ENCODE measurements at regions not wholly inside any gene's neighbourhood (a gene's known extent, or its start where the extent isn't known, plus 50 kb on each side); places are given as distances from the start of the nearest gene placed in this dataset.

DNA sequence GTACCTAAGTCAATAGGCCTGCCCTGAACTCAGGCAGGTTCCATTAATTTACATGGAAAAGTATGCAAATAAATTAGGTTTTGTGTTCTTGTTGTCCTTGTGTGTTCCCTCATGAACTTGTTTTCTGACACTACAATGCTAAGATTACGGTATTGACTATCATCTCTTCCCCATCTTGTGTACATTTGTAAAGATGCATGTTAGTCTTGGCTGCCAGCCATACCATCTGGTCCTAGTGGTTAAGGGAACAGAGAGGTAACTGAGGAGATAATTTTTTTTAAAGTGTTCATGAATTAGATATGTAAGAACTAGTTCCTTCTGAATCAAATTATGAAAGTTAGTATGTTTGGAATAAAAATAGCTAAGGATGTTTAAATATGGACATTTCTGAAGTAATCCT, 167.6 kb upstream of the ADAMTS5 start:
- no peak overlapping the region for H3K27ac ChIP-seq
- no peak for DNase-seq (ENCODE audit: low spot score)
- TF ChIP-seq, protein P1, sequence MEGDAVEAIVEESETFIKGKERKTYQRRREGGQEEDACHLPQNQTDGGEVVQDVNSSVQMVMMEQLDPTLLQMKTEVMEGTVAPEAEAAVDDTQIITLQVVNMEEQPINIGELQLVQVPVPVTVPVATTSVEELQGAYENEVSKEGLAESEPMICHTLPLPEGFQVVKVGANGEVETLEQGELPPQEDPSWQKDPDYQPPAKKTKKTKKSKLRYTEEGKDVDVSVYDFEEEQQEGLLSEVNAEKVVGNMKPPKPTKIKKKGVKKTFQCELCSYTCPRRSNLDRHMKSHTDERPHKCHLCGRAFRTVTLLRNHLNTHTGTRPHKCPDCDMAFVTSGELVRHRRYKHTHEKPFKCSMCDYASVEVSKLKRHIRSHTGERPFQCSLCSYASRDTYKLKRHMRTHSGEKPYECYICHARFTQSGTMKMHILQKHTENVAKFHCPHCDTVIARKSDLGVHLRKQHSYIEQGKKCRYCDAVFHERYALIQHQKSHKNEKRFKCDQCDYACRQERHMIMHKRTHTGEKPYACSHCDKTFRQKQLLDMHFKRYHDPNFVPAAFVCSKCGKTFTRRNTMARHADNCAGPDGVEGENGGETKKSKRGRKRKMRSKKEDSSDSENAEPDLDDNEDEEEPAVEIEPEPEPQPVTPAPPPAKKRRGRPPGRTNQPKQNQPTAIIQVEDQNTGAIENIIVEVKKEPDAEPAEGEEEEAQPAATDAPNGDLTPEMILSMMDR (IDR thresholded peaks at IDR 0.05): no peak
- H3K4me3 ChIP-seq: no peak overlapping the region

DNA sequence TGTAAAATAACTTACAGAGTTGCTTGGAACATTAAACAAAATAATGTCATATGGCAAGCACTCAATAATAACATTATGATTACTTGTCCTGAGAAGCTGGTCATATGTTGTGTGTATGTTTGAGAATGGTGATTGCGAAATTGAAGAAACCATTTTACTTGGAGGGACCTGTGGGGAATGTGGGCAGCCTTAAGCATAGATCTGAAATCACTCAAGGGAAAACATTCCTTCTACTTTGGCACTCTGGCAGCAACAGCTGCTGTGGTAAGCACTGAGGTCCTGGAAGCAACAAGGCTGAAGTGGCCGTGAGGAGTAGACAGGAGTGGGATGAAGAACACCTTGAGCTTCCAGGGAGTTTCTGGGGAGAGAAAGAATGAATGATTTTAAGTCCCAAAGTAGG, 165.4 kb upstream of the ADAMTS5 start:
- no peak for DNase-seq (ENCODE audit: low spot score)
- TF ChIP-seq, protein P1 (IDR thresholded peaks at IDR 0.05): no peak
- H3K27ac ChIP-seq: no peak overlapping the region
- no peak overlapping the region for H3K4me3 ChIP-seq

DNA sequence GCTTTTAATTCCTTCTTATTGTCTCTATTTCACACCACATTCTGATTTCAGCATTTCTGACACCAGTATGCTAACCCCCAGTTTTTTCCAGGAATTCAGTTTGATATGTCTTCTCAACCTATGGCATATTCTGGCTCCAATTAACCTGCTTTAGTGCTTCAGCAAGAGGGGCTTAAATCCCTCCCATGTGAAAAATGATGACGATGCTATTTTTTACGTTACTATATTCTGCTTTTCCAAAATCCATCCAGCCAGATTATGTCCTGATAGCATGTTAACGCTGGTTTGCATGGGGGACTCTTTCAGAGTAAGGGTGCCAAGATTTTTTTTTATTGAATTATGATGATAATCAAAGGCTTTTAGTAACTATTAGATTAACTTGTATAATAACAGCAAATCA, 163.3 kb upstream of the ADAMTS5 start:
- TF ChIP-seq, protein P1 (IDR thresholded peaks at IDR 0.05): no peak
- H3K27ac ChIP-seq: no peak overlapping the region
- no peak for DNase-seq (ENCODE audit: low spot score)
- no peak overlapping the region for H3K4me3 ChIP-seq

DNA sequence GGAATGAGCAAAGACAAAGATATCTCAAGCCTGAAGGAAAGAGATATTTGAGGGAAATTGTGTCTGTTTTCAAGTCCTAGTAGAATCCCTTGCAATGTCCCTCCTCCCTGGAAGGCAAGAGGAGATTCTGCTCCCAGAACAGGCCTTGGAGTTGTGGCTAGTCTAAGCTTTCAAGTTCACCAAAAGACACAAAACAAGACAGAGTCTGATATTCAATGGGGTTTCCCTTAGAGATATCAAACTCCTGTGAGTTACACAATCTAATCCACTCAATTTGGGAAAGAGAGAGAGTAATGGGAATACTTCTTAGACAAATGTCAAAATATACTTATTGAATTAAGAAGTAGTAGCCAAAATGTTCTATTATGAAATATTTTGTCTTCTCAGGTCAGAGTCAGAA, 162.8 kb upstream of the ADAMTS5 start:
- TF ChIP-seq, protein P1 (IDR thresholded peaks at IDR 0.05): no peak
- Histone ChIP-seq H3K27ac (no peak overlapping the region), H3K4me3 (no peak overlapping the region)
- no peak for DNase-seq (ENCODE audit: low spot score)

DNA sequence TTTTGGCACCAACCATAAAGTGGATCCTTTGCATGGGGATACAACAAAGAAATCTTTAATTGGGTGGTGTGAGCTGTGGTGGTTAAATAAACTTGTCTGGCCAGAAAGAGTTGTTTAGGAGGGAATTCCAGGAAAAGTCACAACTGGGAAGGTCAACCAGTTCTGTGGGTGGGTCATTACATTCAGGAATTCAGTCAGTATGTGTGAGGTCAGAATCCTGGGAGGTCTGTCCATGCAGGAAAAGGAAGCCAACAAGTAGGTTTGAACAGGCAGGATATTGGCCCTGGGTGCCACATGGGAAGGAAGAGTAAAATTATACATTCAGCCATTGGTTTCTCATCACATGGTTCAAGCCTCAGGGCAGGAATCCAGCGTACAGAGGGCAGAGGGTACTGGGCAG, 162.3 kb upstream of the ADAMTS5 start:
- no peak overlapping the region for H3K27ac ChIP-seq
- TF ChIP-seq, protein P1 (IDR thresholded peaks at IDR 0.05): no peak

DNA sequence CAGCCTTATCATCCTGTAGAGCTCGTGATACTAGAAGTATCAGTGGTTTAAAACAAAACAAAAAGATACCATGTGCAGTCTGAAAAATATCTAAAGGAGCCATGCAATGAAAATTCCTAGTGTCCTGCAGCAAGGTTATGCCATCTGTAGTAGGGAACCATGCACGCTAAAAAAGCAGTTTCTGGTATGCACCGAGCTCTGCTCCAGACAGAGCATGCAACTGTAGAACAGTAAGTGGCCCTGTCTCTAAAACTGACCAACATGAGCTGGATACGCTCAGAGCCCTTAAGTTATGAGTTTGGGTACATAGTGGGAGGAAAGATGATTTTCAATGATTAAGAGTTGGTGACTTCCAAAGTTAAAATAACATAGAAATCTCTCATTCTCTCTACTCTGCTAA, 159.3 kb upstream of the ADAMTS5 start:
- TF ChIP-seq, protein P1 (IDR thresholded peaks at IDR 0.05): no peak
- no peak for DNase-seq (ENCODE audit: low spot score)
- no peak overlapping the region for H3K4me3 ChIP-seq
- no peak overlapping the region for H3K27ac ChIP-seq

More for the DNA sequence above, 162.3 kb upstream of the ADAMTS5 start:
- DNase-seq (ENCODE audit: low spot score): no peak
- H3K4me3 ChIP-seq: no peak overlapping the region

DNA sequence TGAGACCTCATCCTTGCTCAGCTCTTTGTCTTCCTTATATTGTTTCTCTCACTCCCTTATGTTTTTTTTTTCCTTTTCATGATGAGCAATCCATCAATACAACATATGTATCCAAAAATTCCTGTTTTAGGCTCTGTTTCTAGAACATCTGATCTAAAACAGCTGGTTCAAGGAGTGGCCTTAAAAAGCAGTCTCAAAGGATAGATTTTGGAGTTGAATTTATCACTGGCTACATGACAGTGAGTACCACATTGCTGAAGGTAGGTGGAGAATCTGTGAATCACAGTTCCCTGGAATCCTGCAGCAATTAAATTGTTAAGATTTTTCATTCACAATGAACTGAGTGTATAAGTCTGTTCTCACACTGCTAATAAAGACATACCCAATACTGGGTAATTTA, 155.8 kb upstream of the ADAMTS5 start:
- DNase-seq (ENCODE audit: low spot score): no peak
- TF ChIP-seq, protein P1 (IDR thresholded peaks at IDR 0.05): no peak
- Histone ChIP-seq H3K27ac (no peak overlapping the region), H3K4me3 (no peak overlapping the region)

All from coronary artery (tissue), 2 donors.